ENCODE measurements at regions not wholly inside any gene's neighbourhood (a gene's known extent, or its start where the extent isn't known, plus 50 kb on each side); places are given as distances from the start of the nearest gene placed in this dataset.

- Histone ChIP-seq H2AFZ (ENCODE audit: insufficient read depth, low read depth, low read length, poor library complexity, severe bottlenecking) (no peak overlapping the region), H3K79me2 (ENCODE audit: insufficient read depth, low read length) (no peaks in the 10 kb centered on the region), H3K9ac (ENCODE audit: insufficient read depth, low read length, poor library complexity, severe bottlenecking) (no peak overlapping the region), H3K36me3 (replicated peaks in 1 of 2; ENCODE audit: control insufficient read depth in 1 of 2, insufficient read depth in 2 of 2, low read length in 2 of 2) (no peaks in the 10 kb centered on the region), H3K27ac (ENCODE audit: low read depth in 1 of 2, low read length in 2 of 2) (no peak overlapping the region), H3K9me3 (replicated peaks in 1 of 2; ENCODE audit: control insufficient read depth in 1 of 2, insufficient read depth in 1 of 2, low read length in 2 of 2) (peaks cover 15 to 17% of the 10 kb centered on the region in 2 donors), H3K27me3 (ENCODE audit: control insufficient read depth in 2 of 2, insufficient read depth in 2 of 2, low read length in 2 of 2) (no peaks in the 10 kb centered on the region), H4K20me1 (ENCODE audit: insufficient read depth, low read length) (no peaks in the 10 kb centered on the region), H3K4me1 (ENCODE audit: control insufficient read depth in 1 of 2, insufficient read depth in 2 of 2, low read length in 2 of 2) (no peaks in the 10 kb centered on the region), H3K4me3 (replicated peaks in 1 of 3; ENCODE audit: low read depth in 2 of 3, low read length in 3 of 3) (no peak overlapping the region), H3K4me2 (replicated peaks; ENCODE audit: extremely low read depth, low read length, poor library complexity, severe bottlenecking) (no peak overlapping the region)
- Mint-ChIP-seq H3K4me3 (no peak overlapping the region), H3K27ac (no peak overlapping the region), H3K36me3 (no peaks in the 10 kb centered on the region), H3K4me1 (no peaks in the 10 kb centered on the region), H3K27me3 (ENCODE audit: low read depth in 3 of 3) (no peaks in the 10 kb centered on the region), H3K9me3 (peaks cover 0 to 7% (median 2%) of the 10 kb centered on the region in 7 donors)
- WGBS (ENCODE audit: insufficient coverage), result 72% methylated on average over 4 of the region's 7 CpGs
- no peak for TF ChIP-seq CTCF (IDR thresholded peaks at IDR 0.05)
- no peak for DNase-seq
- intact Hi-C loops (cut with micrococcal nuclease), result no loop called here
Measured at GRCh38 chr7:145331522-145331921, 495.7 kb upstream of the TPK1 start.

GRCh38 chr7:145331076-145331475 lies 495.2 kb upstream of the TPK1 start:
- H3K27ac Mint-ChIP-seq, result no peak overlapping the region
- Histone ChIP-seq H3K4me1 (ENCODE audit: control insufficient read depth in 1 of 2, insufficient read depth in 2 of 2, low read length in 2 of 2) (no peaks in the 10 kb centered on the region), H3K9ac (ENCODE audit: insufficient read depth, low read length, poor library complexity, severe bottlenecking) (no peak overlapping the region), H3K79me2 (ENCODE audit: insufficient read depth, low read length) (no peaks in the 10 kb centered on the region), H3K9me3 (replicated peaks in 1 of 2; ENCODE audit: control insufficient read depth in 1 of 2, insufficient read depth in 1 of 2, low read length in 2 of 2) (peaks cover 15 to 17% of the 10 kb centered on the region in 2 donors), H3K27ac (ENCODE audit: low read depth in 1 of 2, low read length in 2 of 2) (no peak overlapping the region), H4K20me1 (ENCODE audit: insufficient read depth, low read length) (no peaks in the 10 kb centered on the region), H3K4me2 (replicated peaks; ENCODE audit: extremely low read depth, low read length, poor library complexity, severe bottlenecking) (no peak overlapping the region), H3K27me3 (ENCODE audit: control insufficient read depth in 2 of 2, insufficient read depth in 2 of 2, low read length in 2 of 2) (no peaks in the 10 kb centered on the region), H3K36me3 (replicated peaks in 1 of 2; ENCODE audit: control insufficient read depth in 1 of 2, insufficient read depth in 2 of 2, low read length in 2 of 2) (no peaks in the 10 kb centered on the region), H3K4me3 (replicated peaks in 1 of 3; ENCODE audit: low read depth in 2 of 3, low read length in 3 of 3) (no peak overlapping the region), H2AFZ (ENCODE audit: insufficient read depth, low read depth, low read length, poor library complexity, severe bottlenecking) (no peak overlapping the region)
- intact Hi-C loops (cut with micrococcal nuclease), result no loop called here
- no peak for TF ChIP-seq CTCF (IDR thresholded peaks at IDR 0.05)
- H3K4me3 Mint-ChIP-seq, result no peak overlapping the region
- no peaks in the 10 kb centered on the region for H3K4me1 Mint-ChIP-seq
- DNase-seq, result no peak
- H3K36me3 Mint-ChIP-seq, result no peaks in the 10 kb centered on the region
- no CpG with 5 or more reads among the region's 2 CpGs for WGBS (ENCODE audit: insufficient coverage)
- peaks cover 0 to 6% (median 2%) of the 10 kb centered on the region in 7 donors for H3K9me3 Mint-ChIP-seq
- no peaks in the 10 kb centered on the region for H3K27me3 Mint-ChIP-seq (ENCODE audit: low read depth in 3 of 3)
